HFFc6 (cell line): ENCODE measurements at regions not wholly inside any gene's neighbourhood (a gene's known extent, or its start where the extent isn't known, plus 50 kb on each side); places are given as distances from the start of the nearest gene placed in this dataset.

Experiments
- DNase-seq: peaks from one replicate; pipeline ENCODE4 v3.0.0-alpha.2; 2018
- H3K27ac Mint-ChIP-seq: 2 replicates; pipeline ENCODE4 v1.8.0; 2020; ENCODE audit warnings: mild to moderate bottlenecking, mixed read lengths
- H3K27me3 Mint-ChIP-seq: 2 replicates; pipeline ENCODE4 v1.8.0; 2021; ENCODE audit warnings: mild to moderate bottlenecking, moderate library complexity, mixed read lengths; ENCODE audit not compliant: insufficient read depth
- H3K36me3 Mint-ChIP-seq: 2 replicates; pipeline ENCODE4 v1.8.0; 2021; ENCODE audit warnings: low read depth, mixed read lengths
- H3K4me1 Mint-ChIP-seq: 2 replicates; pipeline ENCODE4 v1.8.0; 2020; ENCODE audit warnings: low read depth, mixed read lengths
- H3K4me3 Mint-ChIP-seq: 2 replicates; pipeline ENCODE4 v1.8.0; 2020; ENCODE audit warnings: mild to moderate bottlenecking, moderate library complexity, mixed read lengths
- H3K9me3 Mint-ChIP-seq: 2 replicates; pipeline ENCODE4 v1.8.0; 2020; ENCODE audit warnings: mild to moderate bottlenecking, mixed read lengths
- CTCF ChIP-seq: fragments of 200-600 bp; sonication (generic); IDR thresholded peaks from 2 replicates; pipeline ENCODE4 v1.5.0; 2021; ENCODE audit warnings: antibody characterized with exemption, mild to moderate bottlenecking

- H3K9me3 Mint-ChIP-seq = peaks cover 50% of the 10 kb centered on the region
- no peak overlapping the region for H3K4me3 Mint-ChIP-seq
- H3K4me1 Mint-ChIP-seq = no peaks in the 10 kb centered on the region
- no peak for DNase-seq
- no peak for TF ChIP-seq CTCF
- H3K27me3 Mint-ChIP-seq = no peaks in the 10 kb centered on the region
- H3K36me3 Mint-ChIP-seq = 0 out of 2 replicates have a peak, but pooled peaks cover 3% of the 10 kb centered on the region
- H3K27ac Mint-ChIP-seq = no peak overlapping the region
These were observed 193.2 kb upstream of the MPHOSPH6 start for GRCh38 chr16:82363026-82363816.

- Mint-ChIP-seq H3K27me3 (no peaks in the 10 kb centered on the region), H3K36me3 (no peaks in the 10 kb centered on the region), H3K27ac (no peak overlapping the region), H3K4me1 (no peaks in the 10 kb centered on the region), H3K4me3 (no peak overlapping the region), H3K9me3 (peaks cover 41% of the 10 kb centered on the region)
- DNase-seq = no peak
- TF ChIP-seq CTCF = no peak
These were observed 191.9 kb upstream of the MPHOSPH6 start for GRCh38 chr16:82361885-82362284.

- Mint-ChIP-seq H3K4me3 (no peak overlapping the region), H3K27me3 (no peaks in the 10 kb centered on the region), H3K9me3 (peaks cover 36% of the 10 kb centered on the region), H3K4me1 (no peaks in the 10 kb centered on the region), H3K36me3 (no peaks in the 10 kb centered on the region), H3K27ac (no peak overlapping the region)
- DNase-seq = no peak
- TF ChIP-seq CTCF = no peak
These were observed 190.2 kb upstream of the MPHOSPH6 start for GRCh38 chr16:82360024-82360783.

- H3K36me3 Mint-ChIP-seq = no peaks in the 10 kb centered on the region
- no peak overlapping the region for H3K27ac Mint-ChIP-seq
- no peak for DNase-seq
- H3K4me3 Mint-ChIP-seq = no peak overlapping the region
- no peaks in the 10 kb centered on the region for H3K4me1 Mint-ChIP-seq
- no peaks in the 10 kb centered on the region for H3K27me3 Mint-ChIP-seq
- TF ChIP-seq CTCF = no peak
- H3K9me3 Mint-ChIP-seq = peaks cover 40% of the 10 kb centered on the region
These were observed 188.7 kb upstream of the MPHOSPH6 start for GRCh38 chr16:82358606-82359221.

- no peak for TF ChIP-seq CTCF
- no peaks in the 10 kb centered on the region for H3K27me3 Mint-ChIP-seq
- no peak overlapping the region for H3K4me3 Mint-ChIP-seq
- no peaks in the 10 kb centered on the region for H3K36me3 Mint-ChIP-seq
- no peaks in the 10 kb centered on the region for H3K4me1 Mint-ChIP-seq
- H3K9me3 Mint-ChIP-seq = peaks cover 41% of the 10 kb centered on the region
- DNase-seq = no peak
- H3K27ac Mint-ChIP-seq = no peak overlapping the region
These were observed 188.1 kb upstream of the MPHOSPH6 start for GRCh38 chr16:82358161-82358560.
